CD4-positive, alpha-beta T cell treated with Interleukin-6 for 4 hours (primary cell): ENCODE measurements at regions not wholly inside any gene's neighbourhood (a gene's known extent, or its start where the extent isn't known, plus 50 kb on each side); places are given as distances from the start of the nearest gene placed in this dataset.
"Not testable (repeated sequence)": the region's sequence is repeated elsewhere in the genome, so short reads cannot be mapped to it uniquely, and the experiment has no call there.

Source experiments
- DNase-seq: peaks from one replicate; pipeline ENCODE4 v3.0.0-alpha.2; 2020; ENCODE audit warnings: mixed read lengths

DNA sequence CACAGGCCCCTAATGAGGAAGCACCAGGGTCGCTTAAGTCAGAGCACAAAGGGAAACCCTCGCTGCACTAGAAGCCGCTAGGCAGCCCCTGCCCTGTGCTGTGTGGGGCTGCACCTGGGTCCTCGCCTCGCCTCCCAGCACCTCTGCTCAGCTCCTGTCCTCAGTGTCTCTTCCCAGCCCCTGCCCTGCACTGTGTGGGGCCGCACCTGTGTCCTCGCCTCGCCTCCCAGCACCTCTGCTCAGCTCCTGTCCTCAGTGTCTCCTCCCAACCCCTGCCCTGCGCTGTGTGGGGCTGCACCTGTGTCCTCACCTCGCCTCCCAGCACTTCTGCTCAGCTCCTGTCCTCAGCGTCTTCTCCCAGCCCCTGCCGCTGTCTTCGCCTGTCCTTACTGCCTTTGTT is 342.8 kb downstream of the EIPR1 start:
- DNase-seq = no peak

DNA sequence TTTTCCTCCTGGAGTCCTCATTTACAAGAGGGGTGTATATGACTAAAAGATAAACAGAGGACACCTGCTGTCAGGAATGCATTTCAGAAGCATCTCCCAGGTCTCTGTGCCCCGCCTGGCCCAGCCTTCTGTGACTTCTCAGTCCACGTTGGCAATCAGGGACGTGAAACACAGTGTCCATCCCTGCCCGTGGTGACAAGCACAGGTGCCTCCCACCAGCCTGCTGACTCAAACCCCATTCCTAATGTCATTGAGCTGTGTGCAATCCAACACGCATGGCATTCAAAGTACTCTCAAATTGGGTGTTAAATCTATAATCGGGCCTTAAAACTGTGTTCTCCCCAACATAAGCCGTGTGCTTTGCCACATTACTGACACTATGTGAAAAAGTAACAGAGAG is 343.2 kb downstream of the EIPR1 start:
- DNase-seq = no peak

DNA sequence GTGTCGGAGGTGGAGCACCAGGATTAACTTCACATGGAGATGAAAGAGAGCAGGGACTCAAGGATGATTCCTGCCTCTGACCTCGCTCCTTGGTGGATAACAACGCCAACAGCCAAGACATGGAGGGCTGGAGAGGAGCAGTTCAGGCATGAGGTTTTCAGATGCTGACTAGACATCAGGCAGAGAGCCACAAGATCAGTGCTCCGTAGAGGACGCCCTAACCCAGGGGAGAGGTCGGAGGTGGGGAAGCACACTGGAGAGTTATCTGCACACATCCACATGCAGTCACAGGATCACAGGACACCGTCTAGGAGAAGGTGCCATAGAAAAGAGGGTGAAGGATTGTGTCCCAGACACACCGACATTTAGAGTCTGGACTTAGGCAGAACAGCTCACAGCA is 344.3 kb downstream of the EIPR1 start:
- DNase-seq = no peak

DNA sequence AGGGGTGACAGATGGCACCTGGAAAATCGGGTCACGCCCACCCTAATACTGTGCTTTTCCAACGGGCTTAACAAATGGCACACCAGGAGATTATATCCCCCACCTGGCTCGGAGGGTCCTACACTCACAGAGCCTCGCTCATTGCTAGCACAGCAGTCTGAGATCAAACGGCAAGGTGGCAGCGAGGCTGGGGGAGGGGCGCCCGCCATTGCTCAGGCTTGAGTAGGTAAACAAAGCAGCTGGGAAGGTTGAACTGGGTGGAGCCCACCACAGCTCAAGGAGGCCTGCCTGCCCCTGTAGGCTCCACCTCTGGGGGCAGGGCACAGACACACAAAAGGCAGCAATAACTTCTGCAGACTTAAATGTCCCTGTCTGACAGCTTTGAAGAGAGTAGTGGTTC is 346.8 kb downstream of the EIPR1 start:
- not testable (repeated sequence) for DNase-seq

DNA sequence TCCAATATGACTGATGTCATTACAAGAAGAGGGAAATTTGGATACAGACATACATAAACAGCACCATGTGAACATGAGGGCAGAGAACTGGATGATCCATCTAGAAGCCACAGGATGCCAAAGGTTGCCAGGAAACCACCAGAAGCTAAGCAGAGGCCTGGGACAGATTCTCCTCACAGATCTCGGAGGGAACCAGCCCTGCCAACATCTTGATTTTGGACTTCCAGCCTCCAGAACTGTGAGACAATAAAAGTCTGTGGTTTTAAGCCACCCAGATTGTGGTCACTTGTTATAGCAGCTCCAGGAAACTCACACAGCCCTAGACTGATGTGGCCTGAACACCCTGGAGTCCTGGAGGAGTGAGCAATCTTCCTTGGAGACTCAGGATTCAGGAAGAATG is 351.6 kb downstream of the EIPR1 start:
- no peak for DNase-seq

DNA sequence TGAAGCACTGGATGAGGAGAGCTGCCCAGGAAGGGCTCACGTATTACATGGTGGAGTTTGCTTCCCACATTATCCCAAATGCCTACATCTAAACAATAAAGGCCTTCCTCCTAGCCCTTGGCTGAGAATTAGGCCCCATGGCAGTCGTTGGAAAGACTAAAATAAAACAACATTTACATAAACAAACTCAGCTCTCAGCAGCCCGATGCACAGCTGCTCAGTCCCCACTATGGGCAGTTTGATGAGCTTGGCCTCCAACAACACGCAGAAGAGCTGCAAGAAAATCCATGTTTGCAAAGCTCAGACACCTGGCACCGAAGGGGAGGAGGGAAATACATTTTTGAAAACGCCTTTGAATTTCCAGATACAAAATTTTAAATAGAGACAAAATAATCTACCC is 352.4 kb downstream of the EIPR1 start:
- no peak for DNase-seq

DNA sequence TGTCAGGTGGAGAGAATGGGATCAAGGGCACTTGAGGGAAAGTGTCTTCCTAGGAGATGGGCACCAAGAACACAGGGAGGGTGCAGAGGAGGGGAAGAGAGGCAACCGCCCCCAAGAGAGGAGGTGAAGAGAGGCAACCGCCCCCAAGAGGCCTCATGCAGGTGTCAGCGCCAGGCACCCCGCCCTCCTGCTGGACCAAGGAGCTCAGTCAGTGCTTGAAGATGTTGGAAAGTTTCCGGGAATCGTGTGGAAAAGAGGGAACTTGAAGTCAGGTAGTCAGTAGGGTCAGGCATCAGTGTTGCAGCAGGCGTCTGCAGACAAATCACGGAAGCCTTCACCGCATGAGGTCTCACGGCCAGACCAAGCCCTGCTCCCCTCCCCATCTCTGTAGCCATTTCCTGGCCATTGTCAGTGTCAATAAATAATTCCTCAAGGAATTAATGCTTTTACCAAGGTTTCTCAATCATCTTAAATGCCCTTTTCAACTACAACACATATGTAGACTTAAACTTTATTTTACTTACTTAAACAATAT is 353.1 kb downstream of the EIPR1 start:
- no peak for DNase-seq

DNA sequence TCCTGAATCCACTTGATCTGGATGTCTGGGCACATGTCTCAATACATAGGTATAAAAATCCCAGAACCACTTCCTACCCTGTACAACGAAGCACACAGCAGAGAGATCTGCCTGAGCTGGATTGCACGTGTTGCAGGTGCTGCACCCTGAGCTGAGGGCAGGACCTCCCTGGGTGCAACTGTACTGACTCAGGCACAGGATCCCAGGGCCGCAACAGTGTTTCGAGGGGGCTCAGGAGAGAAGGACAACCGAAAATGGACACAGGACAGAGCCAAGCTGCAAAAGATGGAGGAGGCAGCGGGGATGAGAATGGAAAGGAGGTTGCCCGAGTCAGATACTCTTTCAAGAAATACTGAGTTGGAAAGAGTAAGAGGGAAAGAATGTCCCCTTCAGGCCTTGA is 354.1 kb downstream of the EIPR1 start:
- no peak for DNase-seq

DNA sequence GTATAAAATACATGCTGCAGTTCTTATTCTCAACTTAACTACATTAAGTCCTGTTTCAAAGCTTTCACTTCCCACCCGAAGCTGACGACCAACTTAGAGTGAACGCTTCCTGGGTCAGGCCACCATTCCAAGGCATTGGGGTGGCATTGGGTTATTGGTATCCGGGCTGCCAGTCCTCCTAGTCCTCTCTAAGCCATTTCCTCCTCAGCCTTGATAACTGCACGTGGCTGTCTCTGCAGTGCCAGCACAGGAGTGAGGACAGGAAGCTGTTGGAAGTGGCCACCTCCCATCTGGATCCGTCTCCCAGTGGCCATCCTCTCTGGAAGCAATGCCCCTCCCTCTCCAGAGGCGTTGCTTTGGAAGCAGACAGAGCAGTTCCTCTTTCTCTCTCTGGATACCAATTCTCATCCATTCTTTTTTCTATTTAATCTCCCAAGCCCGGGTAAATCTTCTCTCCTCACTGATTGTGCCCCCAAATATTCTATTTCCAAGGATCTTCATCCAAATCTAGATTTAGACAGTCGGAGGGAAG is 354.7 kb downstream of the EIPR1 start:
- no peak for DNase-seq

DNA sequence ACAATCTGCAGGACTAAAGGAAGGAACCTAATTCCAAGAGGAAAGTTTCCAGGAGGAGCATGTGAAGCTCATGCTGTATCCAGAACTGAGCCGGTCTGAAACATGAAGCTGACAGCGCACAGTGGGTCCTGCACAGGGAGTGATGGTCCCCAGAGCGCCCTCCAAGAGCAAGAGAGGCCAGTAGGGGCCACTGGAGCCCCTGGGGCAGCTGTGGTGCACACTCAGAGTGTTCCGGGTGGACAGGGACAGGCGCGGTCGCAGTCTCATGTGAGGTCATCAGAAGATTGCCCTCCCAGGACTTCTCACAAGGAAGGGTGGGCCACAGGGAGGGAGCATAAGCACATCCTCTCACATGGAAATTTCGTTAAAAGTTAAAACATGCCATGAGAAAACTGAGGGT is 355.9 kb downstream of the EIPR1 start:
- DNase-seq = no peak

DNA sequence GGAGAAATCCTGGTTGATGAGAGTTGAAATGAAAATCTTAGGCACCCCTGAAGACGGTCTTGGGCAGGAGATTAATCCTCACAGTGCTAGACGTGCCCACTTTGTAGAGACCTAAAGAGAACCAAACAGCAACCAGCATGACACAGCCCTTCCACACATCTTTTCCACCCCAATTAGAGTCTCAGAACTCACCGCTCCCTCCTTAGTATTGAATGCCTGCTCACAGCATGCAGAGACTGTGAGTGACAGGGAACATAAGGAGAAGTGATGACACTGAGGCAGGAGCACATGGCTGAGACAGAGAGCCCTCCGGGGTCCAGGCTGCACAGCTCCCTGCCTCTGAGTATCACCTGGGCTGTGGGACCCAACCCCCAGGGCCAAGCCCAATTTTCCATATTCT is 367.6 kb downstream of the EIPR1 start:
- no peak for DNase-seq

DNA sequence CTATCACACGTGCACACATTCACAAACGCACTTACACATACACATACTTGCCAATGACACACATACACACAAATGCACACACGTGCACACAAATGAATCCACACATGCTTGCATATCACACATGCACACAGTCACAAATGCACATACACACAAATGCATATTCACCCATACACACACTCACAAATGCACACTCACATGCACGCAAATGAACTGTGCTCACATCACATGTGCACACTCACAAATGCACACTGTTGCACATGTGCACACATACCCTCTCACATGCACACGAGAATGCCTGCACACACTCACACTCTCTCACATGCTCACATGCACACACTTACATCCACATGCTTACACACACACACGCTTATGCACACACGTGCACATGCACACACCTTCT is 368.1 kb downstream of the EIPR1 start:
- DNase-seq = no peak

DNA sequence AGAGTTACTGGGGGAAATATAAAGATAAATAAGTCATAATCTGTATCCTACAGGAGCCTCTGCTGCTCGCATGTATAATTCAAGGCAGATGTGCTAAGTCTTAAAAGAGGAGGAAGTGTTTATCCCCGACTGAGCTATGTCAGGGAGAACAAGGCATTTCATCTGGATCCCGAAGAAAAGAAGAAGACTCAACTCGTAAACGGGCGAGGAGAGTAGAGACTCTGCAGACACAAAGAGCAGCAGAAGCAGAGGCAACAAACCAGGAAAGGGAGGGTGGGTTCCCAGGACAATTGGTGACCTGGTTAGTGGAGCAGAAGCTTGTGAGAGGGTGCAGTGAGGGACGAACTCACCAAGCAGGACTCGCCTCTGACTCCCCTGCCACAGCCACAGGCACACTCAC is 368.6 kb downstream of the EIPR1 start:
- DNase-seq = no peak

DNA sequence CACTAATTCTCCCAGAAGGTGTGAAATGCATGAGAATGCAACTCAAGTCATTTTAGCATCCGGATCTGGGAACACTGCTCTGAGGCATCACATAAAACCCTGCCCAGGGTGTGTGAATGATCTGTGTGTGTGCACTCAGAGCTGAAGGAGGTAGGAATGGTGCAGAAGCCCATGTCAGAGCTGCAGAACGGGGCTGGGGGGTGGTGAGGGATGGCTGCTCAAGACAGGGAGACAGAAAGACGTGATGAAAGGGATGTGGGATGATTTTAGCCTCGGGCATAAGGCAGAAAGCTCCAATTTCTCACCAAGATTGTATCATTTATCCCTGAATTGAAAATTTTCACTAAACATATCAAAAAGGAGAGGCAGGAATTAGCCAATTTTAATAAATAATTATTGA is 369.1 kb downstream of the EIPR1 start:
- no peak for DNase-seq

DNA sequence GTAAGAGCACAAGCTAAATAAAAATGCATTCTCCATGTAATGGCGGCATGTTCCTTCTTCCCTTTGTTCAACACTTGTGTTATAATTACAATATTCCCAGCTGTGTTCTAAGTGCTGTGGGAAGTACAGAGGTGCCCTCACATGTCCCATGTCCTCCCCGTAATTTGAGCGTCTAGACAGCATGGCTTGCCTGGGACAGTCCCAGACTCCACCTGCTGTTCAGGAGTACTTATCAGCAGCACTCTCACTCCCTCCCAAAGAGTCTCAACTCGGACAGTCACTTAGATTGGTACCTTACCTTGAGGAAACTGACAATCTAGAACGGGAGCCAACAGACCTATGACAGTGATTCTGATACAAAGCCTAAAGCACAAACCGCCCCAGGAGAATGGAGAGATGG is 370.5 kb downstream of the EIPR1 start:
- no peak for DNase-seq

DNA sequence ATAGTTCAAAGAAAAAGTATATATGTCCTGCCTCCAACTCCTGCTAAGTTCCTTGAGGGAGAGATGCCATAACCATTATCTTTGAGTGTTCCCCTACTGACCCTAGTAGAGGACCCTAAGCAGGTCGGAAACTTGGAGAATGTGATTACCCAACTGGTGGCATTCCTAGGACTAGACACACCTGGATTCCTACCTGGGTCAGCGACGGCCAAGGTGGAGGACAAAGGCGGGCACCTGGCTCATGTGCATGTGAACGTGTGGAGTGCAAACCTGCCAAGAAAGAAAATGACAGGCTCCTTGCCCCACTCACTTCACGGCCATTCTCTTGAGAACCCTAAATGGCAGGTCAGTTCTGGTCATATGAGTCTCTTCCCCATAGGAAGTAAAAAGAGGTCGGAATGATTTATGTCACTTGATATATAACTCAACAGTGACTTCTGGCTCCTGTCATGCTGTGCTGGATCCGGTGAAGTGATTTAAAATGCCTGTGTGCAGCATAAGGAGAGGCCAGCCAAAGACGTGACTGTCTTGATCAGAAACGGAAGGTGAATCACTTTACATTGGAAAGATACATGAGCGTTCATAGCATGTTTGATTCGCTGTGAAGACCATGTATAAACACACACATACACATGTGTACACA is 371.6 kb downstream of the EIPR1 start:
- no peak for DNase-seq

DNA sequence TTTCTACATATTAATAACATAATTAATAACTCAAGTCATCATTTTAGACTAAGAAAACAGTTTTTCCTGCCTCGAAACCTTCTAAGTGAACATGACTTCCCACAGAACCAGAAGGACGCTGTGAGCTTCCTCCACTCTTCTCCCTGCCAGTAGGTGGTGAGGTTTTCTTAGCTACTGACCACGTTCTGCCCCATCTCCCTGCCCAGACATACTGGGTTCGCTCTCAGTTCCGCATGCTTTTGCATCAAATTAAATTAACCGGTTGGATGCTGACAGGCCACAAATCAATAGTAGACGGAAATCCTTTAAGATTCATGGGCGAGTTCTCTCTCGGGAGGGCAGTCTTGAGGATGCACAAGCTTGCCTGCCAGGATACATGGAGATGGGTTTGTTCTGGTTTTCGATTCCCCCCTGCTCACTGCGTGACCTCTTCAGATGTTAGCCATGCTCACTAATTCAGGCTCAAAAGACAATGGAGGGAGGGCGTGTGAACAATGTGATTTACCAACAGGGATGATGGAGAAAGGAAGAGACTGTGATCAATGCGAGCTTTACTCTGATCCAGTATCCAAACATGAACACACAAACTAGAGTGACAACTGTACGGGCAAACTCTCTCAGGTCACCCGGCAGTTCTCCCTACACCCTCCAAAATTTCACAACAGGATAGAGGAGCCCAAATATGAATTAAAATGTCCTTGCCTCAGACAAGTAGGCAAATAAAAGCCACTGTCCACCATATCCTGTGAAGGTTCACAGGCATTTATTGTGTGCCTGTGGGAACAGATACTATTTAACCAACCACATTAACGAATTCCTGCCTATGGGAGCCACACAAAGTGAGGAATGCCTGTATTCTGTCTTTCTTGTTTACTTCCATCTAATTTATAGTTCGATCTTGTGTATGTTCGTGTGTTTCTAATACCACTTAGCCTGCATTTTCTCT is 375.7 kb downstream of the EIPR1 start:
- DNase-seq = no peak

DNA sequence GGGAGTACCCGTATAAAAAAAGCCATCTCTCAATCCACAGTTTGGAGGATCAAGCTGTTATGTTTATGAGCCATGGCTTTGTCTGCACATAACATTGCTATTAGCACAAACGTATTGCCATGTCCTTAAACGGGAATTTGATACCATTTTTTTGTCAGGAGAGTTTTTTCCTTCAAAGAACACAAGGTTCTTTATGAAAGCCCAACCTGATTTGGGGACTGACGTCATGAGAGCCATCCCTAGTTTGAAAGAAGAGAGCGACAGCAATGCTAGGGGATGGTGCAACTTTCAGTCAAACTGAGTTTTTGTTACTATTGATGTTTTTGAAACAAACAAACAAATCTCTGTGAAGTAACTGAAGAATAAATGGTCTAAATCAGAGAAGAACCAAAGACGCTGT is 376.6 kb downstream of the EIPR1 start:
- no peak for DNase-seq

DNA sequence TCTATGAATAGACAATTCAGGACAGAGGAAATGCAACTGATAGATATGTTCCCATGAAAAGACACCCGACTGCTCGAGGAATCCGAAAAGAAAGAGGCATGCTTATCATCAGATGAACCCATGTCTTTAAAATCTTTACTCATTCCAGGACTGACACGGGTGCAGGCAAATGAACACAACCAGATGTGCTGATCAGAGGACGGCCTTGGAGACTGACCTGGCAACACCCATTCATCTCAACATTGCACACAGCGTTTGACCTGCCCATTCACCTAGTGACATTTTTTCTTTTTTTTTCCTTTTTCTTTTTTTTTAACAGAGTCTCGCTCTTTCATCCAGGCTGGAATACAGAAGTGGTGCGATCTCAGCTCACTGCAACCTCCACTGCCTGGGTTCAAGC is 377.5 kb downstream of the EIPR1 start:
- no peak for DNase-seq

DNA sequence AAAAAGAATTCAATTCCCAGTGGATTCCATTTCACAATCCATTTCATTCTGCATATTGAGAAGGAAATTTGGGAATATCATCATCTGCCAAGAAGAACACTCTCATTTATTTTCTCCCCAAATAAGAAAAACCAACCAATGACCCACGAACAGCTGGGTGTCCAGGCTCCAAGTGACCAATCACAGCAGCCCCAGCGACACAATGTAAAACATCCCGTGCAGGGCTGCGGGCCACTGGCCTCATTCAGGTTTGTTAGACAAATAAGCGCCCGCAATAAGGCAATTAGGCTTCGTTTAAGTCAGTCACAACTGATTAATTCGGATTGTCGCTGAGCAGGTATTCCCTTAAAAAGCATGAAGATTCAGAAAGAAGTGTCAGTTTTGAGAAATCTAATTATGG is 378.6 kb downstream of the EIPR1 start:
- no peak for DNase-seq

DNA sequence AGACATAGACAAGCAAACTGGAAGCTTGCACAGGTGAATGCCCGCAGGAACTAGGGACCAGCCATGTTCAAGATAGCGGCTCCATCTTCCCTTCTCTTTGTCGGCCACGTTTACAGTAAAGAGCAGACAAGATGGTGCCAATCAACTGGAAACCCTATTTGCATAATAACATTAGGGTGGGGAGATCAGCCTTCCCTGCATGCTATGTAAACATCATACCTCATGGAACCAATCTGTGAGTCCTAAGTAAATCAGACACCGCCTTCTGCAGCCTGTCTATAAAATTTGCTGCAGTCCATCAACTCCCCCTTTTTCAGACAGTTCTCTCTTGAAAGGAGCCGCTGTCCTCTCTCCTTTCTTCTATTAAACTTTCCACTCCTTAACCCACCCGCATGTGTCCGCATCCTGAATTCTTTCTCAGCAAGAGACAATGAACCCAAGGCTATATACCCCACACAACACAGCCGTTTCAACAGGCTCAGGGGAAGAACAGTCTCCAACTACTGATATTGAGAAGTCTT is 384.4 kb downstream of the EIPR1 start:
- no peak for DNase-seq

DNA sequence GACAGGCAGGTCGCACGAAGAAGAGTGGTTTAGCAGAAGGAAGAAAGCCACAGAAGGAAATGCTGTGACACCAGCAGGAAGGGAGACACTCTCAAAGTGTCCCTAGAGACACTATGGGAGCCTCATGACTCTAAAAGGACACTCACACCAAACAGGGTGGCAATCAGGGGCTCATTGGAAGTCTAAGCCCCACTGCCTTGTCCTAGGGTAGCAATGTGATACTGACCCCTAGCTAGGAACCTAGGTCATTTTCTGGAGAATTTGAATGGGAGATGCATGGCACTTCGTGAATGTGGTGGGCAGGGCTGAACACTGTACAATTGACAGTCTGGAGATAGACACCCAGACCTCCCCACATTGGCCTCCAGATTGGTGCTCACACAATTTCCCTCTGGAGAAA is 385.0 kb downstream of the EIPR1 start:
- DNase-seq = no peak

DNA sequence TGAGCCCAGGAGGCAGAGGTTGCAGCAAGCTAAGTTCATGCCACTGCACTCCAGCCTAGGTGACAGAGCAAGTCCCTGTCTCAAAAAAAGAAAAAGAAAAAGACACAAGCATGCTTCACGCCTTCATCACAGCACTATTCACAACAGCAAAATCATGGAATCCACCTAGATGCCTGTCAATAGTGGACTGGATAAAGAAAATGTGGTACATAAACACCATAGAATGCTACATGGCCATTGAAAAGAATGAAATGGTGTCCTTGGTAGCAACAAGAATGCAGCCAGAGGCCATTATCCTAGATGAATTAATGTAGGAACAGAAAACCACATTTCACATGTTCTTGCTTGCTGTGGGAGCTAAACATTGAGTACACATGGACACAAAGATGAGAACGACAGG is 392.6 kb downstream of the EIPR1 start:
- DNase-seq = no peak

DNA sequence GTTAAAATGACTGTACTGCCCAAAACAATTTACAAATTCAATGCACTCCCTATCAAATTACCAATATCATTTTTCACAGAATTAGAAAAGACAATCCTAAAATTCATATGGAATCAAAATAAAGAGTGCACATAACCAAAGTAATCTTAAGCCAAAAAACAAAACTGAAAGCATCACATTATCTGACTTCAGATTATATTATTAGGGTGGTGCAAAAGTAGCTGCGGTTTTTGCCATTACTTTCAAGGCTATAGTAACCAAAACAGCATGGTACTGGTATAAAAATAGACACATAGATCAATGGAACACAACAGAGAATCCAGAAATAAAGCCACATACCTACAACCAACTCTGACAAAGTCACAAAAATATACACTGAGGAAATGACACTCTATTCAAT is 396.6 kb downstream of the EIPR1 start:
- no peak for DNase-seq
